GM12878 (cell line): ENCODE measurements at regions not wholly inside any gene's neighbourhood (a gene's known extent, or its start where the extent isn't known, plus 50 kb on each side); places are given as distances from the start of the nearest gene placed in this dataset.

Experiments used
- ATAC-seq: fragments of 200-7000 bp; cut with Tn5 transposase; 3 replicates; pipeline ENCODE4 v1.9.1; 2020; ENCODE audit warnings: mild to moderate bottlenecking, moderate library complexity
- BruUV-seq: library from RNA; stranded (reverse); fragments of 400-500 nt; replicated peaks from 2 replicates; lab custom pipeline; 2021; lab: Mats Ljungman, UMichigan
- CTCF ChIA-PET: fragments of 300-600 bp; sonication (Branson Sonifier 250); formaldehyde crosslinking; extraction: SDS; loops from one replicate; lab custom pipeline; 2021; ENCODE audit warnings: inconsistent platforms; lab: Yijun Ruan, JAX
- POLR2A ChIA-PET: fragments of 350-600 bp; formaldehyde crosslinking; extraction: SDS; loops from one replicate; lab custom pipeline; 2021; ENCODE audit warnings: inconsistent platforms; lab: Charles Lee
- RAD21 ChIA-PET: fragments of 300-600 bp; sonication (Branson Sonifier 250); formaldehyde crosslinking; loops from one replicate; lab custom pipeline; 2023; ENCODE audit warnings: antibody characterized with exemption; ENCODE audit not compliant: unreplicated experiment; lab: Charles Lee
- SMC1A ChIA-PET: fragments of 300-600 bp; sonication (Branson Sonifier 250); formaldehyde crosslinking; loops from one replicate; lab custom pipeline; 2023; ENCODE audit not compliant: unreplicated experiment, uncharacterized antibody; lab: Charles Lee
- DNase-seq: peaks from one replicate; pipeline ENCODE4 v3.0.0-alpha.2; 2011; ENCODE audit warnings: low read depth, low spot score
- FAIRE-seq: peaks from 3 replicates; lab custom pipeline; 2011; peaks lifted over from hg19 to GRCh38; lab: Jason Lieb, UNC
- H2AFZ ChIP-seq: 2 replicates; pipeline ENCODE4 v1.6.0; 2011; ENCODE audit warnings: low read depth, low read length, control low read depth; ENCODE audit not compliant: control insufficient read depth
- H3K27ac ChIP-seq: 2 replicates; pipeline ENCODE4 v1.5.1; 2011; ENCODE audit warnings: control low read depth; ENCODE audit not compliant: control insufficient read depth, insufficient read depth
- H3K27me3 ChIP-seq, 2 experiments: replicated peaks in 1 of 2; 2 replicates each; pipeline versions ENCODE4 v1.6.0 to v1.6.1; 2011; ENCODE audit warnings: low read length in 1 of 2; ENCODE audit not compliant: control insufficient read depth in 2 of 2, insufficient read depth in 2 of 2
- H3K36me3 ChIP-seq, 2 experiments: 2 replicates each; pipeline ENCODE4 v1.5.1; 2011; ENCODE audit warnings: low read length in 1 of 2; ENCODE audit not compliant: control insufficient read depth in 2 of 2, insufficient read depth in 2 of 2
- H3K4me1 ChIP-seq: 2 replicates; pipeline ENCODE4 v1.6.1; 2011; ENCODE audit warnings: mild to moderate bottlenecking, low read length, moderate library complexity, mixed read lengths; ENCODE audit not compliant: control insufficient read depth, insufficient read depth
- H3K4me2 ChIP-seq: 2 replicates; pipeline ENCODE4 v1.6.0; 2011; ENCODE audit warnings: control low read depth; ENCODE audit not compliant: control insufficient read depth, insufficient read depth
- H3K4me3 ChIP-seq: fragments of 200-600 bp; sonication (generic); 2 replicates; pipeline ENCODE4 v1.5.1; 2016
- H3K79me2 ChIP-seq: 2 replicates; pipeline ENCODE4 v1.6.0; 2011; ENCODE audit warnings: low read length; ENCODE audit not compliant: control insufficient read depth, insufficient read depth
- H3K9ac ChIP-seq: 2 replicates; pipeline ENCODE4 v1.8.0; 2011; ENCODE audit warnings: low read length, control low read depth, mixed read lengths; ENCODE audit not compliant: control insufficient read depth, insufficient read depth
- H3K9me3 ChIP-seq: replicated peaks from 3 replicates; pipeline ENCODE4 v1.5.1; 2011; ENCODE audit warnings: mild to moderate bottlenecking, low read length; ENCODE audit not compliant: control insufficient read depth, insufficient read depth
- H4K20me1 ChIP-seq: 2 replicates; pipeline ENCODE4 v1.6.0; 2011; ENCODE audit not compliant: control insufficient read depth, insufficient read depth
- HCFC1 ChIP-seq: fragments of 150-350 bp; IDR thresholded peaks from 2 replicates; pipeline ENCODE4 v1.6.1; 2014; ENCODE audit warnings: low read length
- IRF5 ChIP-seq: fragments of 450-650 bp; IDR thresholded peaks from 2 replicates; pipeline ENCODE4 v1.6.1; 2017; ENCODE audit warnings: borderline replicate concordance
- POLR2AphosphoS2 ChIP-seq: IDR thresholded peaks from 2 replicates; pipeline ENCODE4 v1.6.1; 2011; ENCODE audit warnings: low read depth, mild to moderate bottlenecking, low read length, improper control_type of control experiment, moderate library complexity
- ZNF592 ChIP-seq: fragments of 450-650 bp; IDR thresholded peaks from 2 replicates; pipeline ENCODE4 v1.6.1; 2017; ENCODE audit warnings: mild to moderate bottlenecking, moderate library complexity
- in situ Hi-C: fragments of 300-500 bp; cut with MboI; formaldehyde crosslinking; loops from 9 replicates; pipeline ENCODE4 v1.14.3; 2018; ENCODE audit warnings: mixed read lengths
- intact Hi-C: fragments of 100-400 bp; cut with micrococcal nuclease; formaldehyde crosslinking; loops from one replicate; pipeline ENCODE4 v1.14.2; 2022; ENCODE audit not compliant: unreplicated experiment

GRCh38 chr3:158012901-158013300 lies 93.3 kb downstream of the SHOX2 start:
- ChIA-PET RAD21 (no interaction called here), POLR2A (no interaction called here), SMC1A (no interaction called here), CTCF (no interaction called here)
- H2AFZ ChIP-seq, result no peak overlapping the region
- FAIRE-seq, result no peak
- H3K27me3 ChIP-seq, result no peaks in the 10 kb centered on the region
- no peak for TF ChIP-seq POLR2AphosphoS2
- TF ChIP-seq IRF5, result no peak
- TF ChIP-seq HCFC1, result no peak
- no peak for TF ChIP-seq ZNF592
- H3K9ac ChIP-seq, result no peak overlapping the region
- no peak for ATAC-seq
- H3K9me3 ChIP-seq, result no peaks in the 10 kb centered on the region; the same call in 2 of the 3 replicates
- H4K20me1 ChIP-seq, result no peaks in the 10 kb centered on the region
- H3K36me3 ChIP-seq, result no peaks in the 10 kb centered on the region
- no peak overlapping the region for H3K4me2 ChIP-seq
- DNase-seq, result no peak
- no TSS peak for BruUV-seq
- H3K4me1 ChIP-seq, result no peaks in the 10 kb centered on the region
- H3K79me2 ChIP-seq, result no peaks in the 10 kb centered on the region
- no peak overlapping the region for H3K27ac ChIP-seq
- intact Hi-C loops (no loop called here), in situ Hi-C loops (no loop called here)
- H3K4me3 ChIP-seq, result no peak overlapping the region
